PC-3 (cell line): ENCODE measurements at regions not wholly inside any gene's neighbourhood (a gene's known extent, or its start where the extent isn't known, plus 50 kb on each side); places are given as distances from the start of the nearest gene placed in this dataset.
"Not testable (repeated sequence)": the region's sequence is repeated elsewhere in the genome, so short reads cannot be mapped to it uniquely, and the experiment has no call there.

ENCODE experiments used
- ATAC-seq: fragments of 200-7000 bp; cut with Tn5 transposase; 2 replicates; pipeline ENCODE4 v1.9.1; 2020; ENCODE audit warnings: mild to moderate bottlenecking, moderate library complexity
- BruUV-seq: library from RNA; stranded (reverse); fragments of 400-500 nt; replicated peaks from 2 replicates; lab custom pipeline; 2021; lab: Mats Ljungman, UMichigan
- CTCF ChIA-PET: fragments of 300-600 bp; sonication (Branson Sonifier 250); formaldehyde crosslinking; loops from one replicate; lab custom pipeline; 2022; ENCODE audit warnings: antibody characterized with exemption; lab: Charles Lee
- POLR2A ChIA-PET: fragments of 300-600 bp; sonication (Branson Sonifier 250); formaldehyde crosslinking; loops from one replicate; lab custom pipeline; 2022; ENCODE audit warnings: antibody characterized with exemption; ENCODE audit not compliant: unreplicated experiment; lab: Charles Lee
- DNase-seq: peaks from one replicate; pipeline ENCODE4 v3.0.0-alpha.2; 2015
- H2AFZ ChIP-seq: fragments of 300-600 bp; sonication (generic); 2 replicates; pipeline ENCODE4 v1.6.0; 2016; ENCODE audit warnings: antibody characterized with exemption, low read length
- H3F3A ChIP-seq: fragments of 300-600 bp; sonication (generic); one replicate; pipeline ENCODE4 v1.6.0; 2017; ENCODE audit warnings: antibody characterized with exemption, low read length, control low read depth, mild to moderate bottlenecking; ENCODE audit not compliant: unreplicated experiment
- H3K27ac ChIP-seq: fragments of 300-600 bp; sonication (generic); 2 replicates; pipeline ENCODE4 v1.5.1; 2016; ENCODE audit warnings: mild to moderate bottlenecking, low read length
- H3K27me3 ChIP-seq: fragments of 300-600 bp; sonication (generic); 2 replicates; pipeline ENCODE4 v1.6.1; 2016; ENCODE audit warnings: low read length, mixed read lengths
- H3K36me3 ChIP-seq: fragments of 300-600 bp; sonication (generic); 2 replicates; pipeline ENCODE4 v1.6.1; 2016; ENCODE audit warnings: low read depth, mixed run types, low read length, mixed read lengths
- H3K4me1 ChIP-seq: fragments of 300-600 bp; sonication (generic); 2 replicates; pipeline ENCODE4 v1.5.1; 2016; ENCODE audit warnings: low read length; ENCODE audit not compliant: insufficient read depth
- H3K4me2 ChIP-seq: fragments of 300-600 bp; sonication (generic); 2 replicates; pipeline ENCODE4 v1.6.0; 2016; ENCODE audit warnings: low read length
- H3K4me3 ChIP-seq: fragments of 300-600 bp; sonication (generic); 2 replicates; pipeline ENCODE4 v1.5.1; 2016; ENCODE audit warnings: mild to moderate bottlenecking, low read length, mixed read lengths
- H3K79me2 ChIP-seq: fragments of 300-600 bp; sonication (generic); 2 replicates; pipeline ENCODE4 v1.6.1; 2017; ENCODE audit warnings: low read length, mixed read lengths
- H3K9ac ChIP-seq: fragments of 300-600 bp; sonication (generic); 2 replicates; pipeline ENCODE4 v1.6.0; 2016; ENCODE audit warnings: mild to moderate bottlenecking, low read length
- H3K9me2 ChIP-seq: fragments of 300-600 bp; sonication (generic); replicated peaks from 2 replicates; pipeline ENCODE4 v1.6.1; 2016; ENCODE audit warnings: mixed run types, low read length, mixed read lengths
- H3K9me3 ChIP-seq: fragments of 300-600 bp; sonication (generic); 2 replicates; pipeline ENCODE4 v1.6.1; 2016; ENCODE audit warnings: low read length, mixed read lengths
- H4K20me1 ChIP-seq: fragments of 300-600 bp; sonication (generic); 2 replicates; pipeline ENCODE4 v1.6.1; 2016; ENCODE audit warnings: low read length, mixed read lengths
- CTCF ChIP-seq: fragments of 300-600 bp; sonication (generic); conservative IDR thresholded peaks from 2 replicates; pipeline ENCODE4 v1.5.1; 2017; ENCODE audit warnings: antibody characterized with exemption, low read depth, mild to moderate bottlenecking, low read length
- EZH2 ChIP-seq: fragments of 300-600 bp; sonication (generic); IDR thresholded peaks from one replicate; pipeline ENCODE4 v1.6.1; 2017; ENCODE audit warnings: antibody characterized with exemption, mild to moderate bottlenecking, low read length; ENCODE audit not compliant: unreplicated experiment
- EZH2phosphoT487 ChIP-seq: fragments of 300-600 bp; sonication (generic); IDR thresholded peaks from 2 replicates; pipeline ENCODE4 v1.6.1; 2018; ENCODE audit warnings: mild to moderate bottlenecking, antibody characterized with exemption, low read length, borderline replicate concordance
- intact Hi-C: fragments of 100-400 bp; cut with micrococcal nuclease; formaldehyde crosslinking; loops from 2 replicates; pipeline ENCODE4 v1.9.0; 2023

- ATAC-seq = no peak
- ChIA-PET POLR2A (interaction anchor here (0.7 kb wide), 1 partner anchor 504 kb away, joined by 6 read pairs; no protein-coding TSS in a partner anchor), CTCF (no interaction called here)
- H3K4me2 ChIP-seq = no peak overlapping the region
- H4K20me1 ChIP-seq = no peaks in the 10 kb centered on the region
- H2AFZ ChIP-seq = no peak overlapping the region
- no peaks in the 10 kb centered on the region for H3K4me1 ChIP-seq
- no peaks in the 10 kb centered on the region for H3F3A ChIP-seq
- H3K79me2 ChIP-seq = no peaks in the 10 kb centered on the region
- no peak overlapping the region for H3K9ac ChIP-seq
- no peaks in the 10 kb centered on the region for H3K27me3 ChIP-seq
- no peak overlapping the region for H3K27ac ChIP-seq
- intact Hi-C loops = no loop called here
- H3K9me3 ChIP-seq = no peaks in the 10 kb centered on the region
- DNase-seq = no peak
- TF ChIP-seq EZH2 (no peak), CTCF (no peak), EZH2phosphoT487 (no peak)
- H3K4me3 ChIP-seq = no peak overlapping the region
- no peaks in the 10 kb centered on the region for H3K36me3 ChIP-seq
- BruUV-seq = no TSS peak
- H3K9me2 ChIP-seq = no peaks in the 10 kb centered on the region
These were observed 497.1 kb upstream of the NRP1 start for GRCh38 chr10:33831591-33831990.

- H3K4me2 ChIP-seq, H3K9ac ChIP-seq, H3K4me3 ChIP-seq, ATAC-seq, H2AFZ ChIP-seq, DNase-seq, H3K9me2 ChIP-seq, H3K27ac ChIP-seq, H3K4me1 ChIP-seq, CTCF ChIA-PET, intact Hi-C loops, BruUV-seq, H3K36me3 ChIP-seq, H4K20me1 ChIP-seq, H3K79me2 ChIP-seq, H3K27me3 ChIP-seq, H3F3A ChIP-seq, POLR2A ChIA-PET, H3K9me3 ChIP-seq: not testable (repeated sequence)
These were observed 495.4 kb upstream of the NRP1 start for GRCh38 chr10:33829899-33830298.

- ATAC-seq = no peak
These were observed 494.1 kb upstream of the NRP1 start for GRCh38 chr10:33828592-33828991.

More at GRCh38 chr10:33828592-33828991, 494.1 kb upstream of the NRP1 start:
- H3K9me2 ChIP-seq = no peaks in the 10 kb centered on the region; the same call in 1 of the 2 replicates
- H3K4me1 ChIP-seq = no peaks in the 10 kb centered on the region
- H3K9ac ChIP-seq = no peak overlapping the region
- no peaks in the 10 kb centered on the region for H3K9me3 ChIP-seq
- no peak overlapping the region for H2AFZ ChIP-seq
- ChIA-PET CTCF (no interaction called here), POLR2A (no interaction called here)
- no TSS peak for BruUV-seq
- no peaks in the 10 kb centered on the region for H3F3A ChIP-seq
- intact Hi-C loops = no loop called here
- TF ChIP-seq EZH2phosphoT487 = no peak
- TF ChIP-seq EZH2 = no peak
- no peak for TF ChIP-seq CTCF
- H3K4me2 ChIP-seq = no peak overlapping the region
- DNase-seq = no peak
- no peaks in the 10 kb centered on the region for H3K27me3 ChIP-seq
- no peaks in the 10 kb centered on the region for H3K79me2 ChIP-seq
- H4K20me1 ChIP-seq = no peaks in the 10 kb centered on the region
- no peak overlapping the region for H3K27ac ChIP-seq
- no peaks in the 10 kb centered on the region for H3K36me3 ChIP-seq
- H3K4me3 ChIP-seq = no peak overlapping the region
